HG02885 (cell line): ENCODE measurements at regions not wholly inside any gene's neighbourhood (a gene's known extent, or its start where the extent isn't known, plus 50 kb on each side); places are given as distances from the start of the nearest gene placed in this dataset.
A peak's percentile ranks its signal among the peaks of the same experiment; 100 is the strongest.
"Not testable (repeated sequence)": the region's sequence is repeated elsewhere in the genome, so short reads cannot be mapped to it uniquely, and the experiment has no call there.

ENCODE experiments used
- ATAC-seq: cut with Tn5 transposase; IDR thresholded peaks from one replicate; pipeline ENCODE4 v1.9.1; 2021; ENCODE audit warnings: mild to moderate bottlenecking; ENCODE audit not compliant: unreplicated experiment, poor library complexity

- no peak for ATAC-seq
Measured at GRCh38 chr3:115251509-115251908, 104.4 kb upstream of the ZBTB20 start.

GRCh38 chr3:115252679-115253078 lies 105.6 kb upstream of the ZBTB20 start:
- ATAC-seq: no peak

GRCh38 chr3:115254492-115255196 lies 107.6 kb upstream of the ZBTB20 start:
- ATAC-seq: no peak

- ATAC-seq: no peak
Measured at GRCh38 chr3:115255197-115255585, 108.1 kb upstream of the ZBTB20 start.

GRCh38 chr3:115270849-115271248 lies 123.8 kb upstream of the ZBTB20 start:
- ATAC-seq: no peak

GRCh38 chr3:115272036-115272824 lies 125.1 kb upstream of the ZBTB20 start:
- ATAC-seq: no peak

- ATAC-seq: no peak
Measured at GRCh38 chr3:115275896-115276295, 128.8 kb upstream of the ZBTB20 start.

GRCh38 chr3:115279939-115280338 lies 132.9 kb upstream of the ZBTB20 start:
- ATAC-seq: no peak

GRCh38 chr3:115280506-115280905 lies 133.4 kb upstream of the ZBTB20 start:
- no peak for ATAC-seq

GRCh38 chr3:115281697-115282675 lies 134.9 kb upstream of the ZBTB20 start:
- no peak for ATAC-seq

- ATAC-seq: no peak
Measured at GRCh38 chr3:115284980-115285379, 137.9 kb upstream of the ZBTB20 start.

GRCh38 chr3:115286529-115287197 lies 139.6 kb upstream of the ZBTB20 start:
- no peak for ATAC-seq

- no peak for ATAC-seq
Measured at GRCh38 chr3:115287198-115287597, 140.1 kb upstream of the ZBTB20 start.

- no peak for ATAC-seq
Measured at GRCh38 chr3:115292131-115292530, 145.0 kb upstream of the ZBTB20 start.

GRCh38 chr3:115292677-115293165 lies 145.6 kb upstream of the ZBTB20 start:
- no peak for ATAC-seq

GRCh38 chr3:115293321-115293720 lies 146.2 kb upstream of the ZBTB20 start:
- ATAC-seq: no peak

- ATAC-seq: no peak
Measured at GRCh38 chr3:115301364-115301860, 154.3 kb upstream of the ZBTB20 start.

GRCh38 chr3:115317953-115318352 lies 170.9 kb upstream of the ZBTB20 start:
- not testable (repeated sequence) for ATAC-seq

- peak; percentile 82 for ATAC-seq
Measured at GRCh38 chr3:115321400-115321805, 174.3 kb upstream of the ZBTB20 start.

GRCh38 chr3:115322901-115323300 lies 175.8 kb upstream of the ZBTB20 start:
- ATAC-seq: no peak
